IMR-90 (cell line): ENCODE measurements at regions not wholly inside any gene's neighbourhood (a gene's known extent, or its start where the extent isn't known, plus 50 kb on each side); places are given as distances from the start of the nearest gene placed in this dataset.

Source experiments
- ATAC-seq: fragments of 200-7000 bp; cut with Tn5 transposase; 2 replicates; pipeline ENCODE4 v1.9.1; 2020; ENCODE audit warnings: low read depth, mild to moderate bottlenecking, moderate library complexity
- BruUV-seq: library from RNA; stranded (reverse); fragments of 400-500 nt; replicated peaks from 2 replicates; lab custom pipeline; 2021; lab: Mats Ljungman, UMichigan
- CTCF ChIA-PET: fragments of 300-600 bp; formaldehyde crosslinking; extraction: SDS; loops from one replicate; lab custom pipeline; 2021; ENCODE audit warnings: antibody characterized with exemption; lab: Yijun Ruan, JAX
- POLR2A ChIA-PET: fragments of 300-600 bp; sonication (Branson Sonifier 250); formaldehyde crosslinking; loops from one replicate; lab custom pipeline; 2022; ENCODE audit warnings: antibody characterized with exemption; ENCODE audit not compliant: unreplicated experiment; lab: Charles Lee
- DNase-seq: peaks from one replicate; pipeline ENCODE4 v3.0.0; 2013
- H2AFZ ChIP-seq: replicated peaks from 2 replicates; pipeline ENCODE3; 2013; ENCODE audit warnings: low read length, mild to moderate bottlenecking; ENCODE audit not compliant: poor library complexity
- H2AK5ac ChIP-seq: 2 replicates; pipeline ENCODE4 v1.6.1; 2013; ENCODE audit warnings: low read depth, low read length, inconsistent platforms
- H2AK9ac ChIP-seq: replicated peaks from 2 replicates; pipeline ENCODE3; 2013; ENCODE audit warnings: mild to moderate bottlenecking, low read depth, low read length, moderate library complexity; ENCODE audit not compliant: poor library complexity
- H2BK120ac ChIP-seq: 2 replicates; pipeline ENCODE4 v1.6.1; 2013; ENCODE audit warnings: low read depth, low read length, inconsistent platforms
- H2BK15ac ChIP-seq: 3 replicates; pipeline ENCODE4 v1.6.1; 2013; ENCODE audit warnings: low read depth, low read length, inconsistent platforms
- H2BK20ac ChIP-seq: 2 replicates; pipeline ENCODE4 v1.6.1; 2013; ENCODE audit warnings: low read depth, mild to moderate bottlenecking, inconsistent platforms, low read length, moderate library complexity
- H2BK5ac ChIP-seq: 2 replicates; pipeline ENCODE4 v1.6.1; 2013; ENCODE audit warnings: mild to moderate bottlenecking, low read depth, low read length, inconsistent platforms; ENCODE audit not compliant: poor library complexity, severe bottlenecking
- H3K14ac ChIP-seq: replicated peaks from 2 replicates; pipeline ENCODE4 v1.6.1; 2013; ENCODE audit warnings: low read depth, low read length, inconsistent platforms
- H3K18ac ChIP-seq: 2 replicates; pipeline ENCODE4 v1.6.1; 2013; ENCODE audit warnings: low read depth, low read length, control low read depth
- H3K23ac ChIP-seq: 2 replicates; pipeline ENCODE4 v1.6.1; 2013; ENCODE audit warnings: low read depth, low read length, inconsistent platforms
- H3K27ac ChIP-seq: 2 replicates; pipeline ENCODE4 v1.5.1; 2013; ENCODE audit warnings: mild to moderate bottlenecking, control low read depth, low read length; ENCODE audit not compliant: insufficient read depth
- H3K27me3 ChIP-seq: 2 replicates; pipeline ENCODE4 v1.6.1; 2013; ENCODE audit warnings: low read length; ENCODE audit not compliant: control insufficient read depth, insufficient read depth
- H3K36me3 ChIP-seq: 2 replicates; pipeline ENCODE4 v1.6.1; 2013; ENCODE audit warnings: low read length, mixed read lengths; ENCODE audit not compliant: control insufficient read depth, insufficient read depth
- H3K4ac ChIP-seq: 2 replicates; pipeline ENCODE4 v1.6.1; 2013; ENCODE audit warnings: low read depth, low read length, inconsistent platforms
- H3K4me1 ChIP-seq: 2 replicates; pipeline ENCODE4 v1.6.1; 2013; ENCODE audit warnings: low read length, mixed read lengths; ENCODE audit not compliant: control insufficient read depth, insufficient read depth
- H3K4me2 ChIP-seq: 2 replicates; pipeline ENCODE4 v1.6.1; 2013; ENCODE audit warnings: low read depth, mild to moderate bottlenecking, control low read depth, low read length, moderate library complexity
- H3K4me3 ChIP-seq: 2 replicates; pipeline ENCODE4 v1.5.1; 2013; ENCODE audit warnings: low read depth, mild to moderate bottlenecking, control low read depth, low read length, moderate library complexity; ENCODE audit not compliant: insufficient read depth
- H3K56ac ChIP-seq: 2 replicates; pipeline ENCODE4 v1.6.1; 2013; ENCODE audit warnings: low read length, inconsistent platforms; ENCODE audit not compliant: insufficient read depth; ENCODE audit errors: extremely low read depth
- H3K79me1 ChIP-seq, 2 experiments: 2 replicates each; pipeline ENCODE4 v1.6.1; 2013; ENCODE audit warnings: low read length in 2 of 2, inconsistent platforms in 1 of 2, low read depth in 1 of 2
- H3K9ac ChIP-seq: 2 replicates; pipeline ENCODE4 v1.6.1; 2013; ENCODE audit warnings: low read depth, low read length, control low read depth
- H3K9me1 ChIP-seq: 2 replicates; pipeline ENCODE4 v1.6.1; 2013; ENCODE audit warnings: low read length, inconsistent platforms; ENCODE audit not compliant: insufficient read depth
- H3K9me3 ChIP-seq: 2 replicates; pipeline ENCODE4 v1.6.1; 2013; ENCODE audit warnings: low read length; ENCODE audit not compliant: control insufficient read depth, insufficient read depth
- H4K20me1 ChIP-seq: 2 replicates; pipeline ENCODE4 v1.6.1; 2013; ENCODE audit warnings: low read length, inconsistent platforms; ENCODE audit not compliant: insufficient read depth
- H4K5ac ChIP-seq: 2 replicates; pipeline ENCODE4 v1.6.1; 2013; ENCODE audit warnings: mild to moderate bottlenecking, low read depth, low read length, control low read depth
- H4K8ac ChIP-seq, 2 experiments: 2 replicates each; pipeline ENCODE4 v1.6.1; 2013; ENCODE audit warnings: low read depth in 2 of 2, low read length in 2 of 2, control low read depth in 1 of 2, inconsistent platforms in 1 of 2
- H4K91ac ChIP-seq: 2 replicates; pipeline ENCODE4 v1.6.1; 2013; ENCODE audit warnings: low read depth, low read length, inconsistent platforms; ENCODE audit not compliant: insufficient read depth
- FOS ChIP-seq: fragments of 150-350 bp; IDR thresholded peaks from 2 replicates; pipeline ENCODE4 v1.6.1; 2016; ENCODE audit warnings: low read depth, low read length
- SMC3 ChIP-seq: fragments of 150-350 bp; IDR thresholded peaks from 2 replicates; pipeline ENCODE4 v1.6.1; 2016; ENCODE audit warnings: low read depth, mild to moderate bottlenecking, antibody characterized with exemption, low read length, moderate library complexity
- WGBS, 2 experiments: methylation state at CpG; one replicate each; pipeline versions ENCODE4 v1.1.5 to v1.1.7; 2013; ENCODE audit warnings: missing lambda C conversion rate in 2 of 2; ENCODE audit not compliant: insufficient read length in 1 of 2; ENCODE audit errors: extremely low coverage in 2 of 2; 5-methylcytosine and 5-hydroxymethylcytosine counted together
- dilution Hi-C: fragments of 300-500 bp; cut with HindIII; formaldehyde crosslinking; loops from one replicate; pipeline ENCODE4 v1.14.3; 2018; ENCODE audit warnings: low sequenced_read_pairs; ENCODE audit not compliant: unreplicated experiment
- in situ Hi-C: fragments of 300-500 bp; cut with MboI; formaldehyde crosslinking; loops from 3 replicates; pipeline ENCODE4 v1.14.3; 2019; ENCODE audit warnings: low sequenced_read_pairs, inconsistent platforms, mixed read lengths
- intact Hi-C: fragments of 100-400 bp; cut with micrococcal nuclease; formaldehyde crosslinking; loops from 2 replicates; pipeline ENCODE4 v1.10.0; 2022
- TF ChIP-seq, protein P1 (sequence below): fragments of 150-350 bp; IDR thresholded peaks from 2 replicates; pipeline ENCODE4 v1.6.1; 2017; ENCODE audit warnings: mild to moderate bottlenecking, antibody characterized with exemption, low read length, low read depth

DNA sequence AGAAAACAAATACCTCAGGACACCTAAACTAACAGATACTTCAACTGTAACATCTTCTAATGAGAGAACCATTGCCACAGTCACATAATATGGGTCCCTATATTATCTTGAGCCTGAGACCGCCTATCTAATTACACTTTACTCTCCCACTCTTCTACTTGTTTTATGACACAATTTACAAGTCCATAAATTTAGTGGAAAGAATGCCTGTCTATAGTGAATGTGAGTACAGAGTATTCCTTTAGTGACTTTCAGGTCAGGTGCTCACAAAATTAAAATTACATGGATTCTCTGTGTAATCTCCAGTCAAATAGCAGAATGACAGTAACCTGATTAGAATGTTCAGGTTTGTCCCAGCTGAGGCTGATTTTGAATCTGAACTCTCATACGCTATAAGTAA lies 624.1 kb downstream of the PKHD1 start:
- Histone ChIP-seq H3K56ac (no peak overlapping the region), H4K91ac (no peak overlapping the region), H2AK5ac (no peak overlapping the region), H2BK20ac (no peak overlapping the region), H3K9ac (no peak overlapping the region), H3K9me3 (no peaks in the 10 kb centered on the region), H3K79me1 (no peaks in the 10 kb centered on the region), H2AFZ (no peak overlapping the region), H3K27me3 (no peaks in the 10 kb centered on the region), H4K20me1 (no peaks in the 10 kb centered on the region), H3K4ac (no peak overlapping the region), H3K27ac (no peak overlapping the region), H3K9me1 (no peaks in the 10 kb centered on the region), H2AK9ac (no peak overlapping the region), H3K4me3 (no peak overlapping the region), H3K4me1 (no peaks in the 10 kb centered on the region), H2BK120ac (no peak overlapping the region), H3K18ac (no peak overlapping the region), H2BK15ac (no peak overlapping the region), H3K4me2 (no peak overlapping the region), H4K8ac (no peak overlapping the region), H3K36me3 (no peaks in the 10 kb centered on the region), H2BK5ac (no peak overlapping the region), H3K14ac (no peak overlapping the region), H3K23ac (no peak overlapping the region), H4K5ac (no peak overlapping the region)
- ChIA-PET CTCF (no interaction called here), POLR2A (no interaction called here)
- intact Hi-C loops: no loop called here
- DNase-seq: no peak
- no peak for TF ChIP-seq SMC3
- TF ChIP-seq, protein P1, sequence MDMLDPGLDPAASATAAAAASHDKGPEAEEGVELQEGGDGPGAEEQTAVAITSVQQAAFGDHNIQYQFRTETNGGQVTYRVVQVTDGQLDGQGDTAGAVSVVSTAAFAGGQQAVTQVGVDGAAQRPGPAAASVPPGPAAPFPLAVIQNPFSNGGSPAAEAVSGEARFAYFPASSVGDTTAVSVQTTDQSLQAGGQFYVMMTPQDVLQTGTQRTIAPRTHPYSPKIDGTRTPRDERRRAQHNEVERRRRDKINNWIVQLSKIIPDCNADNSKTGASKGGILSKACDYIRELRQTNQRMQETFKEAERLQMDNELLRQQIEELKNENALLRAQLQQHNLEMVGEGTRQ: no peak
- no peak for TF ChIP-seq FOS
- dilution Hi-C loops: no loop called here
- no CpG with 5 or more reads among the region's 2 CpGs for WGBS, 2 experiments
- in situ Hi-C loops: no loop called here
- BruUV-seq: no TSS peak
- no peak for ATAC-seq
